ENCODE measurements at regions not wholly inside any gene's neighbourhood (a gene's known extent, or its start where the extent isn't known, plus 50 kb on each side); places are given as distances from the start of the nearest gene placed in this dataset.

GRCh38 chr2:185567940-185568339 lies 170.7 kb upstream of the FSIP2 start:
- ATAC-seq: no peak
- H3K79me2 ChIP-seq (ENCODE audit: control insufficient read depth, insufficient read depth, low read length): no peaks in the 10 kb centered on the region
- H2AFZ ChIP-seq (ENCODE audit: low read depth, low read length): no peak overlapping the region
- H4K20me1 ChIP-seq (replicated peaks; ENCODE audit: control insufficient read depth, insufficient read depth, low read length): no peaks in the 10 kb centered on the region
- TF ChIP-seq FOXJ3 (CRISPR knock-in tag; IDR thresholded peaks at IDR 0.05): no peak
- no peak for TF ChIP-seq COPS2 (conservative IDR thresholded peaks at IDR 0.05)
- no peak for TF ChIP-seq MITF (IDR thresholded peaks at IDR 0.05)
- no peak for TF ChIP-seq HOMEZ (CRISPR knock-in tag; IDR thresholded peaks at IDR 0.05)
- no peak for TF ChIP-seq NCOA6 (IDR thresholded peaks at IDR 0.05)
- no peaks in the 10 kb centered on the region for H3K36me3 ChIP-seq (ENCODE audit: control insufficient read depth, insufficient read depth, low read length)
- WGBS (ENCODE audit: insufficient coverage, low coverage, missing lambda C conversion rate): under 1% methylated on average over 8 of the region's 8 CpGs
- H3K27me3 ChIP-seq (ENCODE audit: control insufficient read depth in 2 of 2, insufficient read depth in 2 of 2, low read length in 2 of 2): no peaks in the 10 kb centered on the region
- peaks cover 1% of the 10 kb centered on the region; the same call in 1 of the 2 replicates for H3K9me3 ChIP-seq (replicated peaks; ENCODE audit: control insufficient read depth, insufficient read depth, low read depth, low read length)
- no peak for DNase-seq (ENCODE audit: extremely low read depth in 1 of 4, low spot score in 3 of 4)
- intact Hi-C loops (cut with micrococcal nuclease) (no loop called here), in situ Hi-C loops (cut with MboI) (no loop called here)
- H3K4me3 ChIP-seq: no peak overlapping the region
- no peak overlapping the region for H3K27ac ChIP-seq (ENCODE audit: extremely low read depth, low read depth, low read length)
- CTCF ChIA-PET (ENCODE audit: low intra/inter-chr PET ratio): no interaction called here
- POLR2A ChIA-PET: no interaction called here
- H3K9ac ChIP-seq (ENCODE audit: insufficient read depth in 1 of 2, low read depth in 2 of 2, low read length in 2 of 2): no peak overlapping the region
- no peak overlapping the region for H3K4me2 ChIP-seq (ENCODE audit: insufficient read depth, low read length)
- no TSS peak for BruUV-seq (replicated peaks)
- H3K4me1 ChIP-seq (replicated peaks in 1 of 2; ENCODE audit: control insufficient read depth in 2 of 2, insufficient read depth in 2 of 2, low read length in 2 of 2): no peaks in the 10 kb centered on the region
- H3K9me1 ChIP-seq (ENCODE audit: control insufficient read depth, insufficient read depth, low read length): no peaks in the 10 kb centered on the region
- no peak for FAIRE-seq
